Loucy (cell line): ENCODE measurements at regions not wholly inside any gene's neighbourhood (a gene's known extent, or its start where the extent isn't known, plus 50 kb on each side); places are given as distances from the start of the nearest gene placed in this dataset.

Experiments used
- H2AFZ ChIP-seq: fragments of 200-600 bp; sonication (generic); 2 replicates; pipeline ENCODE4 v1.6.0; 2016; ENCODE audit warnings: antibody characterized with exemption, mild to moderate bottlenecking, low read length, moderate library complexity
- H3F3A ChIP-seq: fragments of 200-600 bp; 2 replicates; pipeline ENCODE4 v1.6.0; 2016; ENCODE audit warnings: antibody characterized with exemption, low read depth, mild to moderate bottlenecking
- H3K27me3 ChIP-seq: fragments of 200-600 bp; sonication (generic); 2 replicates; pipeline ENCODE4 v1.6.1; 2014; ENCODE audit warnings: low read length, mild to moderate bottlenecking; ENCODE audit not compliant: insufficient read depth, poor library complexity, severe bottlenecking
- H3K36me3 ChIP-seq: fragments of 200-600 bp; sonication (generic); 2 replicates; pipeline ENCODE4 v1.6.1; 2016; ENCODE audit warnings: low read length; ENCODE audit not compliant: insufficient read depth
- H3K4me1 ChIP-seq: fragments of 200-600 bp; sonication (generic); 2 replicates; pipeline ENCODE4 v1.5.1; 2014; ENCODE audit warnings: low read length, mild to moderate bottlenecking; ENCODE audit not compliant: insufficient read depth, poor library complexity, severe bottlenecking
- H3K4me2 ChIP-seq: fragments of 200-600 bp; sonication (generic); 2 replicates; pipeline ENCODE4 v1.6.0; 2014; ENCODE audit warnings: antibody characterized with exemption, low read length, low read depth, mild to moderate bottlenecking; ENCODE audit not compliant: poor library complexity, severe bottlenecking
- H3K4me3 ChIP-seq: fragments of 200-600 bp; sonication (generic); 2 replicates; pipeline ENCODE4 v1.5.1; 2014; ENCODE audit warnings: low read length, mild to moderate bottlenecking, mixed read lengths; ENCODE audit not compliant: poor library complexity, severe bottlenecking
- H3K79me2 ChIP-seq: fragments of 200-600 bp; sonication (generic); 2 replicates; pipeline ENCODE4 v1.6.1; 2014; ENCODE audit warnings: low read length; ENCODE audit not compliant: insufficient read depth
- H3K9ac ChIP-seq: fragments of 200-600 bp; sonication (generic); 2 replicates; pipeline ENCODE4 v1.6.0; 2014; ENCODE audit warnings: mild to moderate bottlenecking, low read depth, low read length, moderate library complexity; ENCODE audit not compliant: poor library complexity, severe bottlenecking
- H3K9me2 ChIP-seq: fragments of 200-600 bp; sonication (generic); replicated peaks from 2 replicates; pipeline ENCODE4 v1.6.1; 2016; ENCODE audit warnings: low read depth, low read length, mixed read lengths
- H3K9me3 ChIP-seq: fragments of 200-600 bp; sonication (generic); 2 replicates; pipeline ENCODE4 v1.6.1; 2014; ENCODE audit warnings: mild to moderate bottlenecking, antibody characterized with exemption, low read length, low read depth; ENCODE audit not compliant: insufficient read depth
- H4K20me1 ChIP-seq: fragments of 200-600 bp; sonication (generic); 2 replicates; pipeline ENCODE4 v1.6.0; 2014; ENCODE audit warnings: antibody characterized with exemption, low read length, mild to moderate bottlenecking; ENCODE audit not compliant: insufficient read depth, poor library complexity, severe bottlenecking
- EZH2phosphoT487 ChIP-seq: fragments of 200-600 bp; IDR thresholded peaks from 2 replicates; pipeline ENCODE4 v1.6.1; 2018; ENCODE audit warnings: antibody characterized with exemption, mild to moderate bottlenecking, moderate library complexity, borderline replicate concordance
- TF ChIP-seq, protein P1 (sequence below): fragments of 200-600 bp; sonication (generic); conservative IDR thresholded peaks from 2 replicates; pipeline ENCODE4 v1.5.1; 2014; ENCODE audit warnings: mild to moderate bottlenecking, antibody characterized with exemption, low read length

DNA sequence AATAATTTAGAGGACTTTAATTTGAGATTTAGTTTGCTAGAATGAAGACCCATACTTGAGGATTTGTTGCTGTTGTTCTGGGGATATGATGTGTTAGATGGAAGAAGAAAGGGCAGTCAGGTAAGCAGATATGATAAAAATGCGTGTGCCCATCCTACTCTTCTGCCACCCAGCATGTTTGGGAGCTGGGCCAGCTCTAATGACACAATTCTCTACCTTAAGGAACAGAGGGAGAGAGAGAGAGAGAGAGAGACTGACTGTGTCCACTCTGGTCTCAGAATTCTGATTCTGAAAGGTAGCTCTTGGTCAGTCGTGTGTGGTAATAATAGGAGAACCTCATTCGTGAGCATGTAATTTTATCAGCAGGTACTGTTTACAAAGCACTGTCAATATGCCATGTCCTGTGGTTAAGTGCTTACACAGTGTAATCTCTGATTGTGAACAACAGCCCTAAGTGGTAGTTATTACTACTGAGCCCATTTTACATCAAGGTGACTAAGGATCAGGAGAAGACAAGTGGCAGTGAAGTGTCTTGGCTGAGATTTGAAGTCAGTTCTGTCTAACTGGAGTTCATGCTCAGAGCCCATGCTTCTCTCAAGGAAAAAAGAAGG is 307.4 kb upstream of the SEMA6A start:
- Histone ChIP-seq H3K79me2 (no peaks in the 10 kb centered on the region), H3K9me2 (no peaks in the 10 kb centered on the region), H3K4me2 (no peak overlapping the region), H2AFZ (no peak overlapping the region), H3K9ac (no peak overlapping the region), H3K4me3 (no peak overlapping the region), H3K36me3 (no peaks in the 10 kb centered on the region), H3F3A (no peaks in the 10 kb centered on the region), H3K27me3 (no peaks in the 10 kb centered on the region), H3K9me3 (no peaks in the 10 kb centered on the region), H4K20me1 (no peaks in the 10 kb centered on the region), H3K4me1 (no peaks in the 10 kb centered on the region)
- TF ChIP-seq, protein P1, sequence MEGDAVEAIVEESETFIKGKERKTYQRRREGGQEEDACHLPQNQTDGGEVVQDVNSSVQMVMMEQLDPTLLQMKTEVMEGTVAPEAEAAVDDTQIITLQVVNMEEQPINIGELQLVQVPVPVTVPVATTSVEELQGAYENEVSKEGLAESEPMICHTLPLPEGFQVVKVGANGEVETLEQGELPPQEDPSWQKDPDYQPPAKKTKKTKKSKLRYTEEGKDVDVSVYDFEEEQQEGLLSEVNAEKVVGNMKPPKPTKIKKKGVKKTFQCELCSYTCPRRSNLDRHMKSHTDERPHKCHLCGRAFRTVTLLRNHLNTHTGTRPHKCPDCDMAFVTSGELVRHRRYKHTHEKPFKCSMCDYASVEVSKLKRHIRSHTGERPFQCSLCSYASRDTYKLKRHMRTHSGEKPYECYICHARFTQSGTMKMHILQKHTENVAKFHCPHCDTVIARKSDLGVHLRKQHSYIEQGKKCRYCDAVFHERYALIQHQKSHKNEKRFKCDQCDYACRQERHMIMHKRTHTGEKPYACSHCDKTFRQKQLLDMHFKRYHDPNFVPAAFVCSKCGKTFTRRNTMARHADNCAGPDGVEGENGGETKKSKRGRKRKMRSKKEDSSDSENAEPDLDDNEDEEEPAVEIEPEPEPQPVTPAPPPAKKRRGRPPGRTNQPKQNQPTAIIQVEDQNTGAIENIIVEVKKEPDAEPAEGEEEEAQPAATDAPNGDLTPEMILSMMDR, result no peak
- TF ChIP-seq EZH2phosphoT487, result no peak

DNA sequence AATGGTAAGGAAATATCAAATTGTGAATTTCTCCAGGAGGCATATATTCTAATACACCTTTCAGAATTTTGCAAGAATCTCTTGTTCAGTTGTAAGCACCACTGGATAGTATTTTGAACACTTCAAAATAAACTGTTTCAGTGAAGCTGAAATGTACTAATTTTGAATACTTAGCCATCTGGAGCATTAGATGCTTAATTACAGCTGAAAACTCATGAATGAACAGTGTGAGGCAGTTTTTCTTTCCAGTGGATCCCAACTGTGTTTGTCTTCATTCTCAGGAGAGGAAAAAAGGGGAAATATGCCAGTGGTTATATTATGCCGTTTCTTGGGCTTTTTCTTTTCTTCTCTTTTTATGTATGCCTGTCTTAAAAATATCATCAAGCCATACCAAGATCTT is 306.0 kb upstream of the SEMA6A start:
- H3F3A ChIP-seq, result no peaks in the 10 kb centered on the region
- H3K4me2 ChIP-seq, result no peak overlapping the region
- H3K27me3 ChIP-seq, result no peaks in the 10 kb centered on the region
- H3K4me1 ChIP-seq, result no peaks in the 10 kb centered on the region
- no peak overlapping the region for H3K9ac ChIP-seq
- TF ChIP-seq, protein P1, result no peak
- no peak for TF ChIP-seq EZH2phosphoT487
- H3K79me2 ChIP-seq, result no peaks in the 10 kb centered on the region
- H3K9me2 ChIP-seq, result no peaks in the 10 kb centered on the region
- no peaks in the 10 kb centered on the region for H3K36me3 ChIP-seq
- H3K9me3 ChIP-seq, result no peaks in the 10 kb centered on the region
- no peak overlapping the region for H3K4me3 ChIP-seq
- no peaks in the 10 kb centered on the region for H4K20me1 ChIP-seq
- no peak overlapping the region for H2AFZ ChIP-seq

DNA sequence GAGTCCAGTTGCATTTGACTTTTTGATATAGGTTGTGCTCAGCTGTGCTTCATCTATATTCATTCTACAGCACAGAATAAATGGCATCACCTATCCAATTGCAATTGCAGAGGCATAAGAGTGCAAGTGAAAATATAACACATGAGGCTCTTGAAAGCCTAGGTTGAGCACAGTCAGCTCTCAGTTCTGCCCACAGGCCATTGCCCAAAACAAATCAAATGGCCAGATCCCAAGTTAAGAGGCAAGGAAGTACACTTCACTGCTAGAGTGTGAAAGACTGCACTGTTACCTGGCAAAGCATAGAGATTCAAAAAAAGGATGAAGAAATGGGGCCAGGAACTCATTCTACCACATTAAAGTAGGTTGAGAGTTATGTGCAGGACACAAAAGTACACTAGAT is 305.5 kb upstream of the SEMA6A start:
- no peaks in the 10 kb centered on the region for H3F3A ChIP-seq
- no peak overlapping the region for H3K4me3 ChIP-seq
- TF ChIP-seq, protein P1, result no peak
- no peak for TF ChIP-seq EZH2phosphoT487

More for the DNA sequence above, 305.5 kb upstream of the SEMA6A start:
- no peaks in the 10 kb centered on the region for H3K4me1 ChIP-seq
- no peak overlapping the region for H2AFZ ChIP-seq
- H3K9ac ChIP-seq, result no peak overlapping the region
- H3K4me2 ChIP-seq, result no peak overlapping the region
- H3K36me3 ChIP-seq, result no peaks in the 10 kb centered on the region
- no peaks in the 10 kb centered on the region for H3K9me3 ChIP-seq
- H3K27me3 ChIP-seq, result no peaks in the 10 kb centered on the region
- H3K9me2 ChIP-seq, result no peaks in the 10 kb centered on the region
- H3K79me2 ChIP-seq, result no peaks in the 10 kb centered on the region
- no peaks in the 10 kb centered on the region for H4K20me1 ChIP-seq
